ENCODE measurements at regions not wholly inside any gene's neighbourhood (a gene's known extent, or its start where the extent isn't known, plus 50 kb on each side); places are given as distances from the start of the nearest gene placed in this dataset.
A peak's percentile ranks its signal among the peaks of the same experiment; 100 is the strongest.

DNA sequence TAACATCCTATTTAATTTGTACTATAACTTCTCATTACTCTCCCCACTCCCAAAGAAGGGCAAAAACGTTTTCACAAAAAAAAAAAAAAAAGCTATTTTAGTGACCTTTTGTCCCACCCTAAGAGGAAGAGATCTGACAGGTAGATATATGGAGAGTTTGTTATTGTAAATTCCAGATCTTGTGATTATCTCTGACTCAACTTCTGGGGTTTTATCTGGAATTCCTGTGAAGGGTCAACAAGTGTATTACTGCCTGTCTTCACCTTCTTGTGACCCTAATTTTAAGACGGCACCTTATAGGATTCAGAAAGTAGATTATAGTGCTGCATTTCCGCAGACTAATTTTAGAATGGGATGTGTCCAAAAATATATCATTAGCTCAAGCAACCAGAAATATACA lies 205.9 kb upstream of the CDIN1 start:
- TF ChIP-seq EZH2 (IDR thresholded peaks at IDR 0.05), result no peak
- TF ChIP-seq FOSL1 (IDR thresholded peaks at IDR 0.05; ENCODE audit: low read depth), result 0 out of 2 replicates have a peak, but pooled peaks have one; percentile 47
- TF ChIP-seq JUND (IDR thresholded peaks at IDR 0.05), result peak; percentile 37; the same call in 1 of the 2 replicates
- TF ChIP-seq POLR2A (IDR thresholded peaks at IDR 0.05; ENCODE audit: borderline replicate concordance, extremely low read depth, insufficient read depth, insufficient read length), result no peak
- TF ChIP-seq RAD21 (IDR thresholded peaks at IDR 0.05; ENCODE audit: low read depth), result peak; percentile 6; the same call in 1 of the 2 replicates
- TF ChIP-seq CBX3 (IDR thresholded peaks at IDR 0.05; ENCODE audit: low read depth), result no peak
- TF ChIP-seq ZNF274 (IDR thresholded peaks at IDR 0.05; ENCODE audit: low read depth, low read length), result no peak
- TF ChIP-seq, protein P1, sequence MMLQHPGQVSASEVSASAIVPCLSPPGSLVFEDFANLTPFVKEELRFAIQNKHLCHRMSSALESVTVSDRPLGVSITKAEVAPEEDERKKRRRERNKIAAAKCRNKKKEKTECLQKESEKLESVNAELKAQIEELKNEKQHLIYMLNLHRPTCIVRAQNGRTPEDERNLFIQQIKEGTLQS (IDR thresholded peaks at IDR 0.05), result no peak
- TF ChIP-seq CEBPB (IDR thresholded peaks at IDR 0.05; ENCODE audit: low read depth), result peak; percentile 35; the same call in 1 of the 2 replicates
- TF ChIP-seq ELF1 (IDR thresholded peaks at IDR 0.05; ENCODE audit: borderline replicate concordance, low read depth), result no peak
- peak; percentile 11 for TF ChIP-seq TCF7L2 (IDR thresholded peaks at IDR 0.05; ENCODE audit: borderline replicate concordance, extremely low read depth, insufficient read depth, insufficient read length)
- TF ChIP-seq YY1 (IDR thresholded peaks at IDR 0.05; ENCODE audit: extremely low read depth, insufficient replicate concordance, low read depth, low read length), result no peak
- TF ChIP-seq SP1 (IDR thresholded peaks at IDR 0.05; ENCODE audit: low read depth), result peak; percentile 74
- intact Hi-C loops (cut with micrococcal nuclease), result no loop called here
- Histone ChIP-seq H3K36me3 (ENCODE audit: control insufficient read depth in 1 of 2, insufficient read depth in 2 of 2, low read length in 2 of 2) (peaks cover 0 to 10% of the 10 kb centered on the region in 2 experiments; a peak in 1 of 4 replicates), H3K4me1 (ENCODE audit: control insufficient read depth in 1 of 2, insufficient read depth in 2 of 2, low read length in 2 of 2) (peaks cover 51 to 57% of the 10 kb centered on the region in 2 experiments), H3K9me3 (ENCODE audit: control insufficient read depth in 1 of 2, insufficient read depth in 1 of 2, low read depth in 1 of 2, low read length in 2 of 2) (peaks cover 0 to 10% of the 10 kb centered on the region in 2 experiments; a peak in 1 of 4 replicates), H3K4me2 (ENCODE audit: low read length) (peak overlapping the region; percentile 73), H3K4me3 (replicated peaks in 1 of 2; ENCODE audit: low read depth in 1 of 2, low read length in 2 of 2) (peak overlapping the region in 1 of 2 experiments; percentile 23; a peak in 1 of 4 replicates), H4K20me1 (ENCODE audit: insufficient read depth) (no peaks in the 10 kb centered on the region), H3K9ac (ENCODE audit: low read length) (peak overlapping the region; percentile 42), H3K27ac (ENCODE audit: low read depth, low read length) (peak overlapping the region; percentile 88; the same call in 1 of the 2 replicates), H3K79me2 (ENCODE audit: insufficient read depth, low read length) (no peaks in the 10 kb centered on the region), H3K9me2 (ENCODE audit: insufficient read depth) (no peaks in the 10 kb centered on the region), H2AFZ (ENCODE audit: low read depth, low read length, poor library complexity, severe bottlenecking) (peak overlapping the region; percentile 10), H3K27me3 (ENCODE audit: insufficient read depth, low read length) (no peaks in the 10 kb centered on the region)
- peak; percentile 86 for ATAC-seq
- peak; percentile 76 for DNase-seq (ENCODE audit: low read depth, low spot score)
- ChIA-PET CTCF (no interaction called here), RAD21 (ENCODE audit: low non-redundant PET in 1 of 2, low total read pairs in 2 of 2, uncharacterized antibody in 2 of 2, unreplicated experiment in 2 of 2) (no interaction called here), POLR2A (no interaction called here)
- BruUV-seq (replicated peaks), result no TSS peak

All from HCT116 (cell line).